Panc1 (cell line): ENCODE measurements at regions not wholly inside any gene's neighbourhood (a gene's known extent, or its start where the extent isn't known, plus 50 kb on each side); places are given as distances from the start of the nearest gene placed in this dataset.

ENCODE experiments used
- ATAC-seq: fragments of 200-7000 bp; cut with Tn5 transposase; 2 replicates; pipeline ENCODE4 v1.9.1; 2020; ENCODE audit warnings: mild to moderate bottlenecking, moderate library complexity
- BruUV-seq: library from RNA; stranded (reverse); fragments of 400-500 nt; replicated peaks from 2 replicates; lab custom pipeline; 2021; lab: Mats Ljungman, UMichigan
- CTCF ChIA-PET: fragments of 300-600 bp; sonication (Branson Sonifier 250); formaldehyde crosslinking; loops from one replicate; lab custom pipeline; 2022; ENCODE audit warnings: antibody characterized with exemption; lab: Charles Lee
- POLR2A ChIA-PET: fragments of 300-600 bp; sonication (Branson Sonifier 250); formaldehyde crosslinking; loops from one replicate; lab custom pipeline; 2022; ENCODE audit warnings: antibody characterized with exemption; lab: Charles Lee
- DNase-seq: peaks from one replicate; pipeline ENCODE4 v3.0.0-alpha.2; 2010; ENCODE audit warnings: low read depth, low spot score
- H3K27ac ChIP-seq: 2 replicates; pipeline ENCODE4 v1.5.1; 2011; ENCODE audit warnings: mild to moderate bottlenecking, low read length, inconsistent platforms
- H3K27me3 ChIP-seq: fragments of 200-500 bp; sonication (Bioruptor generic); 2 replicates; pipeline ENCODE4 v1.6.0; 2014; ENCODE audit warnings: low read length, inconsistent platforms; ENCODE audit not compliant: control insufficient read depth, insufficient read depth
- H3K36me3 ChIP-seq: fragments of 200-500 bp; sonication (Bioruptor generic); 2 replicates; pipeline ENCODE4 v1.5.1; 2014; ENCODE audit warnings: inconsistent platforms, mild to moderate bottlenecking, low read length, moderate library complexity; ENCODE audit not compliant: control insufficient read depth, insufficient read depth
- H3K4me1 ChIP-seq: 2 replicates; pipeline ENCODE4 v1.5.1; 2011; ENCODE audit warnings: inconsistent platforms, mild to moderate bottlenecking, low read length, moderate library complexity; ENCODE audit not compliant: control insufficient read depth, insufficient read depth
- H3K4me3 ChIP-seq, 2 experiments: 2 replicates each; pipeline ENCODE4 v1.5.1; 2011 to 2012; ENCODE audit warnings: low read depth in 2 of 2, low read length in 2 of 2, mild to moderate bottlenecking in 2 of 2, inconsistent platforms in 1 of 2, moderate library complexity in 1 of 2
- H3K9me3 ChIP-seq: fragments of 200-500 bp; sonication (Bioruptor generic); 2 replicates; pipeline ENCODE4 v1.5.1; 2014; ENCODE audit warnings: low read depth, mild to moderate bottlenecking, inconsistent platforms, low read length, moderate library complexity; ENCODE audit not compliant: control insufficient read depth, insufficient read depth
- CTCF ChIP-seq: fragments of 450-650 bp; IDR thresholded peaks from 2 replicates; pipeline ENCODE4 v1.5.1; 2017; ENCODE audit warnings: mild to moderate bottlenecking
- POLR2AphosphoS5 ChIP-seq: IDR thresholded peaks from 2 replicates; pipeline ENCODE4 v1.6.1; 2012; ENCODE audit warnings: mild to moderate bottlenecking, low read depth, low read length, moderate library complexity
- REST ChIP-seq, 2 experiments: IDR thresholded peaks; 2 replicates each; pipeline ENCODE4 v1.6.1; 2011 to 2012; ENCODE audit warnings: low read depth in 2 of 2, control low read depth in 1 of 2, low read length in 1 of 2, mild to moderate bottlenecking in 1 of 2, moderate library complexity in 1 of 2; ENCODE audit not compliant: insufficient read depth in 1 of 2
- SIN3A ChIP-seq: IDR thresholded peaks from 2 replicates; pipeline ENCODE4 v1.6.1; 2012; ENCODE audit warnings: low read depth, mild to moderate bottlenecking, low read length, moderate library complexity, borderline replicate concordance; ENCODE audit not compliant: insufficient read depth
- TCF7L2 ChIP-seq: IDR thresholded peaks from 2 replicates; pipeline ENCODE4 v1.6.1; 2011; ENCODE audit warnings: mild to moderate bottlenecking, low read depth, low read length, inconsistent platforms
- in situ Hi-C: cut with HindIII; loops from 2 replicates; pipeline ENCODE4 v1.10.0; 2016; ENCODE audit warnings: low sequenced_read_pairs, low pct_unique_long_range_greater_than_20kb
- intact Hi-C: fragments of 100-400 bp; cut with micrococcal nuclease; formaldehyde crosslinking; loops from one replicate; pipeline ENCODE4 v1.10.0; 2022; ENCODE audit not compliant: unreplicated experiment

DNA sequence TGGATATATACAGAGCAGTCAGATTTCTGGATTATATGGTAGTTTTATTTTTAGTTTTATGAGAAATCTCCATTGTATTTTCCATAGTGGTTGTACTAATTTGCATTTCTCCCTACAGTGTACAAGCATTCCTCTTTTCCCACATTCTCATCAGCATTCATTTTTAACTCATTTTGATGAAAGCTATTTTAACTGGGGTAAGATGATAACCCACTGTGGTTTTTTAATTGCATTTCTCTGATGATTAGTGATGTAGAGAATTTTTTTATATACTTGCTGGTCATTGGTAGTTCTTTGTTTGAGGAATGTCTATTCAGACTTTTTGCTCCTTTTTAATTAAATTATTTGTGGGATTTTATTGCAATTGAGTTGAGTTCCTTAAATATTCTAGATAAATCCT is 903.6 kb downstream of the DIPK2A start:
- TF ChIP-seq SIN3A (no peak), POLR2AphosphoS5 (no peak), TCF7L2 (no peak), REST (IDR thresholded peaks at IDR 0.05; ENCODE audit: insufficient read depth in 1 of 2, low read depth in 2 of 2, low read length in 1 of 2) (no peak), CTCF (no peak)
- ChIA-PET CTCF (no interaction called here), POLR2A (no interaction called here)
- no peaks in the 10 kb centered on the region for H3K4me1 ChIP-seq
- H3K4me3 ChIP-seq = no peak overlapping the region
- H3K36me3 ChIP-seq = no peaks in the 10 kb centered on the region
- BruUV-seq = no TSS peak
- ATAC-seq = no peak
- DNase-seq = no peak
- H3K27me3 ChIP-seq = no peaks in the 10 kb centered on the region
- H3K9me3 ChIP-seq = no peaks in the 10 kb centered on the region; the same call in 1 of the 2 replicates
- in situ Hi-C loops (no loop called here), intact Hi-C loops (no loop called here)
- H3K27ac ChIP-seq = no peak overlapping the region

DNA sequence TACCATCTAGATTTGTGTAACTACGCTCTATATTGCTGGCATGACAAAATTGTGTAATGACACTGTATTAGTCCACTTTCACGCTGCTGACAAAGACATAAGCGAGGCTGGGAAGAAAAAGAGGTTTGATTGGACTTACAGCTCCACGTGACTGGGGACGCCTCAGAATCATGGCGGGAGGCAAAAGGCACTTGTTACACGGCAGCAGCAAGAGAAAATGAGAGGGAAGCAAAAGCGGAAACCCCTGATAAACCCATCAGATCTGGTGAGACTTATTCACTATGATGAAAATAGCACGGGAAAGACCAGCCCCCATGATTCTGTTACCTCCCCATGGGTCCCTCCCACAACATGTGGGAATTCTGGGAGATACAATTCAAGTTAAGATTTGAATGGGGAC is 905.7 kb downstream of the DIPK2A start:
- Histone ChIP-seq H3K27ac (no peak overlapping the region), H3K9me3 (no peaks in the 10 kb centered on the region), H3K27me3 (no peaks in the 10 kb centered on the region), H3K4me3 (no peak overlapping the region), H3K4me1 (no peaks in the 10 kb centered on the region), H3K36me3 (no peaks in the 10 kb centered on the region)
- in situ Hi-C loops (no loop called here), intact Hi-C loops (no loop called here)
- TF ChIP-seq REST (IDR thresholded peaks at IDR 0.05; ENCODE audit: insufficient read depth in 1 of 2, low read depth in 2 of 2, low read length in 1 of 2) (no peak), CTCF (no peak), SIN3A (no peak), TCF7L2 (no peak), POLR2AphosphoS5 (no peak)
- POLR2A ChIA-PET = no interaction called here
- CTCF ChIA-PET = no interaction called here
- ATAC-seq = no peak
- BruUV-seq = no TSS peak
- no peak for DNase-seq
